HUDEP-2 (cell line): ENCODE measurements at regions not wholly inside any gene's neighbourhood (a gene's known extent, or its start where the extent isn't known, plus 50 kb on each side); places are given as distances from the start of the nearest gene placed in this dataset.

ENCODE experiments used
- DNase-seq, 76 experiments: peaks; one replicate each; lab custom pipeline; 2025; ENCODE audit not compliant: unreplicated experiment in 76 of 76; lab: John Stamatoyannopoulos, UW

GRCh38 chr3:66672830-66673229, 172.0 kb upstream of the LRIG1 start:
- no peak for DNase-seq

GRCh38 chr3:66673293-66673692, 172.5 kb upstream of the LRIG1 start:
- no peak for DNase-seq

- no peak for DNase-seq
Measured at GRCh38 chr3:66675366-66675765, 174.5 kb upstream of the LRIG1 start.

GRCh38 chr3:66692042-66692765, 191.4 kb upstream of the LRIG1 start:
- no peak for DNase-seq

DNA sequence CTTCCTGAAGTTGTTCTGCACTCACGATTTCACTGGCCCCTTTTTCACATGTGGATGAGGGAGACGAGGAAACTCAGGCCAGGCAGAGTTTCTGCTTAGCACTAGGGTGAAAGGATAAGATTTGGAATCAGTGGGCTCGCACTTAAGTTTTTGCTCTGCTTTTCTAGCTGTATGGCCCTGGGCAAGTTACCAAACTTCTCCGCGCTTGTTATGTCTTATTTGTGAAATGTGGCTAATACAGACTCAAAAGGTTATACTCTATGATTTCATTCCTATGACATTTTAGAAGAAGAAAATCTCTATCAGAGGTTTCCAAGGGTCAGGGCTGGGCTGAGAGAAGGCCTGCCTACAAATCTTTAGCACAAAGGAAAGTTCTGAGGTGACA, 191.9 kb upstream of the LRIG1 start:
- DNase-seq: no peak

- DNase-seq: no peak
Measured at GRCh38 chr3:66693461-66694031, 192.7 kb upstream of the LRIG1 start.

- DNase-seq: no peak
Measured at GRCh38 chr3:66702126-66702525, 201.3 kb upstream of the LRIG1 start.

DNA sequence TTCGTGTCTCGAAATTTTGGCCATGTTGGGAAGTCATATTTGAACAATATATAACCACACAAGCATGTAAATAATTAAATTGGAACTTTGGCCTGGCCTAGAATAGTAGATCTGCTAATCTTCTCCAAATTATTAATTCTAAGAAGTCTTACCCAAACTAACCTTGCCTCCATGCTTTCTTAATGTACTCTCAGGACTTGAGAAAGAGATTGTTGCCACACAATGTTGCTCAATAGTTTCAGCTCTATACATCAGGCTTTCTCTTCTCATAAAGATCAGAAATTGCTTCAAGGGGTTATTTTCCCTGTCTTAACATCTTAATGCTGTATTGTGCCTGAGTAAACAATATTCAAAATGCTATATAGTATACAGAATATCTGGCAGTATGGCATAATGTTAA, 202.7 kb upstream of the LRIG1 start:
- DNase-seq: no peak

DNA sequence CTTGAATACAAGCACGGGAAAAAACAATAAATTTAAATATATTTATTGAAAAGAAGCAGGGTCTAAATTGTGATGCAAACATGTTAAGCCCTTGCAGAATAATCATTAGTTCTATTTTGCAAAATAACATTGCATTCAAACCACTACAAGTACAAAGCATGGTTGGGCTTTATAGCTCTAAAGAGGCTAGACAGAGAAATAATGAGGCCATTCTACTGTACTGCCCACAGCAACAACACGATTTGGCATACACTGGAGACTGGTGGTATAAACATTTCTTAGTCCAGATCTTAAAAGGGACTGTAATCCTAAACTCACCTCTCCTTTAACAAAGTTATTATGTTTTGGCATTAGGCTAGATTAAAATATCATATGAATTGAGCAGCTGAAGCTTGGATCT, 204.3 kb upstream of the LRIG1 start:
- no peak for DNase-seq

- DNase-seq: no peak
Measured at GRCh38 chr3:66706890-66707289, 206.1 kb upstream of the LRIG1 start.

GRCh38 chr3:66709532-66709931, 208.7 kb upstream of the LRIG1 start:
- DNase-seq: no peak

- DNase-seq: no peak
Measured at GRCh38 chr3:66712210-66712609, 211.4 kb upstream of the LRIG1 start.

DNA sequence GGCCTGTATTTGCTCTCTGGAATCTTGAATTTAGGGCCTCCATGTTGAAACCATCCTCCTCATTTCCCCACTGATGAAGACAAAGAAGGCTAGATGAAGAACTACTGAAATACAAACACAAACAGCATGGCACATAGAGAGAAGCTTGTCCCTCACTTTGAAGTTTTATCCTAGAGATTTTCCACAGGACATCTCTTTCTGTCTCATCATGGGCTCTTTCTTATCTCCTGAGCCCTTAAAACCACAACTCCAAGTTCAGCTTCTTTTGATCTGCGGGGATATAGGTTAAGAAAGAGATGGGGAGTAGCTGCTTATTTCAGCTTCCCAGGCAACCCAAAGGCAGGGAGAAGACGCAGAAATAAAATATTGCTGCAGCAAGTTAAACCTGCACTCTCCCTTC, 213.1 kb upstream of the LRIG1 start:
- DNase-seq: no peak

- no peak for DNase-seq
Measured at GRCh38 chr3:66715806-66716205, 215.0 kb upstream of the LRIG1 start.

- DNase-seq: no peak
Measured at GRCh38 chr3:66717806-66718205, 217.0 kb upstream of the LRIG1 start.

DNA sequence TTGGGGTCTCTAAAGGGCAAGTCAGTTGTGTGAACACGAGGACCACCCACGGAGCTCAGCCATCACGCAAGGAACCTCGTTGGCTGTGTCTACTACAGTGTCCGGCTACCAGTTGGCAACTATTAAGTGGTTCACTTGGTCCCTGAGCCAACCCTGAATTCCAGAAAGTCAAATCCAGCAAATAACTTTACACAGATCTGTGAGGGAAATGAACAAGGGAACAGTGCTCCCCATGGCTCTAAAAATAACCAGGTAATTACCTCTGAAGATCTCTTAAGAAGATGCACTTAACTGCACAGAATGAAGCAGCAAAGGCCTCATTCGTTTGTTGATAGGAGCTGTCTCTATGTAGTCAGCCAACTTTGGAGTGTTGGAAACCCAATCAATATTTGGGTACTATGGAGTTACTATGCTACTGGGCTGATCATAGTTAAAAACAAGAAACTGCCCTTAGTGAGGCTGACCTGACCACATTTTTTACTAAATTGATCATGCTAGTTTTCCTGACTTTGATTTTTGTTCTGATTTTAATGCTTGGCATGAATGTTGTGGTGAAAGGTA, 219.1 kb upstream of the LRIG1 start:
- no peak for DNase-seq

DNA sequence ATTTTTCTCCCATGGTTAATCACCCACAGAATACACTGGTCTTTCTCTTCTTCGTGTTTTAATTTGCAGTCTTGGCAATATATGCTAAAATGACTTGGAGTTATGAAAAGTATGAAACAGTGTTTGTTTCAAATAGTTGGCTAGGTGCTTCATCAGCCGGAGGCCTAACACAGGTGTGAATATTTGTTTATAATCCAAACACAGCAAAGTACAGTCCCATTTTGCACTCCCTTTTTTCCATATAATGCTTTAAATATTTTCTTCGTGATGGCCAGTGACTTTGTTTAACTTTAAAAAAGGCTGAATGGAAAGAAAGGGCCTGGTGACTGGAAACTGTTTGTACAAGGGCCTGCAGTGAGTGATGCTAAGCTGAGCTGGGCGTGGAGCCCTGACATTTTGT, 219.7 kb upstream of the LRIG1 start:
- DNase-seq: no peak

GRCh38 chr3:66722675-66723074, 221.9 kb upstream of the LRIG1 start:
- DNase-seq: no peak

DNA sequence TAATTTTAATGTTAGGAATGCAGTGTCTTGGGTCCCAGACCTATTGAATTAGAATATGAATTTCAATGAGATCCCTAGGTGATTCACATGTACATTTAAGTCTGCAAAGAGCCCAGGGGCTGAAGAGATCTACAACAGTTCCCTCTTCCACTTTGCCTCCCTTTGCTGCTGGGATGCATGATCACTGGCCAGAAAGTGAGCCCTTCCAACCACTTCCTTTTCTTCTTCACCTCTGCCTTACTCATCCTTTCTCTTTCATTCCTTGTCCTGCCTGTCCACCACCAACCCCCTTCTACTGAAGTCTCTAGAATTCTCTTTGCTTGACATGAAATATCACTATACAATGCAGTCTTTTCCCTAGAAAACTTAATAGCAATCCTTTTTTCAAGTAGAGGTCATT, 222.4 kb upstream of the LRIG1 start:
- no peak for DNase-seq

GRCh38 chr3:66729687-66730393, 229.0 kb upstream of the LRIG1 start:
- DNase-seq: no peak

DNA sequence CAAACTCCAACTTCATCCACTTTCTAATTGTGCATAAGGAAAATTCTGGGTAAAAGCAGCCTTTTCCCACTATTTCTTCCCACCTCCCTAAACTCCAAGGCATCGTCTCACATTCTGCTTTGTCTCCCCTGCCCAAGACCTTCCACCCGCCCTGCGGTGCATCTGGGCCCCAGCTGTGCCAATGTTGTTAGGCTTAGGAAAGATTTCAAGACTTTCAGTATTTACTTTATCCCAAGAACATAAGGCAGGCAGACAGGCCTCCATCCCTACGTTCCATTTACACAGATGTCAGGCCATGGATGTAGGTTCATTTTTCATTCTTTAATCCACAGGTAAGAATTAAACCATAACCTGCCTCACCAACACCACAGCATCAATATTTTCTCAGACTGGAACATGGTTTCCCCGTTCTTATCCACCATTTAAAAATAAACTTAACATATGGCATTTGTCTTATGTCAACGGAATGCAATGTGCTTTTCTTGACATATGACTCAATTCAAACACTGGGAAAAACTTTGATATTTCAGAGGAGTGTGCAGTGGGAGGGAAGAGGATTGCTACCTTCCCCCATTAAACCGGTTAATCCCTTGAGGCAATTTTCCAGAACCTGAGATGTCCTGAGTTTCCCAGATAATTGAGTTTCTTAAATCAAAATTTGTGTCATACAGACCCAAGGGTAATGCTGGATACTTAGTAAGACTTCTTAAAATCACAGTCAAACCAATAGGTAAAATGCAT, 238.0 kb upstream of the LRIG1 start:
- DNase-seq: no peak
